WTC11 (cell line): ENCODE measurements at regions not wholly inside any gene's neighbourhood (a gene's known extent, or its start where the extent isn't known, plus 50 kb on each side); places are given as distances from the start of the nearest gene placed in this dataset.

Experiments used
- ATAC-seq: fragments of 200-7000 bp; cut with Tn5 transposase; 2 replicates; pipeline ENCODE4 v1.10.0; 2021; ENCODE audit warnings: mild to moderate bottlenecking, moderate library complexity
- CTCF ChIA-PET: fragments of 300-600 bp; sonication (Branson Sonifier 250); formaldehyde crosslinking; loops from one replicate; lab custom pipeline; 2021; ENCODE audit warnings: antibody characterized with exemption; lab: Charles Lee
- POLR2A ChIA-PET: fragments of 350-600 bp; sonication (Branson Sonifier 250); formaldehyde crosslinking; loops from one replicate; lab custom pipeline; 2021; ENCODE audit warnings: antibody characterized with exemption; lab: Charles Lee
- DNase-seq: peaks from one replicate; pipeline ENCODE4 v3.0.0; 2021; ENCODE audit warnings: low spot score
- H3K27ac Mint-ChIP-seq: 2 replicates; pipeline ENCODE4 v1.8.0; 2021; ENCODE audit warnings: mixed read lengths
- H3K27me3 Mint-ChIP-seq: 2 replicates; pipeline ENCODE4 v1.8.0; 2021; ENCODE audit warnings: low read depth, mild to moderate bottlenecking, moderate library complexity, mixed read lengths
- H3K36me3 Mint-ChIP-seq: 2 replicates; pipeline ENCODE4 v1.8.0; 2021; ENCODE audit warnings: mixed read lengths
- H3K4me1 Mint-ChIP-seq: 2 replicates; pipeline ENCODE4 v1.8.0; 2022; ENCODE audit warnings: mixed read lengths
- H3K4me3 Mint-ChIP-seq: 2 replicates; pipeline ENCODE4 v1.8.0; 2021; ENCODE audit warnings: mild to moderate bottlenecking, moderate library complexity, mixed read lengths
- H3K9me3 Mint-ChIP-seq: 2 replicates; pipeline ENCODE4 v1.8.0; 2021; ENCODE audit warnings: mixed read lengths
- AFF4 ChIP-seq: sonication (generic); formaldehyde crosslinking; IDR thresholded peaks from 2 replicates; pipeline ENCODE4 v1.8.1; 2023; ENCODE audit warnings: mild to moderate bottlenecking, missing genetic modification reagents, borderline replicate concordance
- ATF1 ChIP-seq: sonication (generic); formaldehyde crosslinking; IDR thresholded peaks from 2 replicates; pipeline ENCODE4 v1.8.1; 2023; ENCODE audit warnings: mild to moderate bottlenecking, moderate library complexity, missing genetic modification reagents
- ATF3 ChIP-seq: sonication (generic); formaldehyde crosslinking; conservative IDR thresholded peaks from 2 replicates; pipeline ENCODE4 v1.8.1; 2022; ENCODE audit warnings: mild to moderate bottlenecking, missing genetic modification reagents
- CBFB ChIP-seq: sonication (generic); formaldehyde crosslinking; IDR thresholded peaks from 2 replicates; pipeline ENCODE4 v1.8.1; 2022; ENCODE audit warnings: mild to moderate bottlenecking, low read depth, missing genetic modification reagents
- ELF4 ChIP-seq: sonication (generic); formaldehyde crosslinking; IDR thresholded peaks from 2 replicates; pipeline ENCODE4 v1.8.1; 2022; ENCODE audit warnings: low read depth, mild to moderate bottlenecking, moderate library complexity, missing genetic modification reagents
- EMX1 ChIP-seq: fragments of 250-450 bp; sonication (Bioruptor Pico); IDR thresholded peaks from 2 replicates; pipeline ENCODE4 v1.8.0; 2021; ENCODE audit warnings: mild to moderate bottlenecking
- ETV6 ChIP-seq: sonication (generic); formaldehyde crosslinking; IDR thresholded peaks from 2 replicates; pipeline ENCODE4 v1.8.1; 2022; ENCODE audit warnings: mild to moderate bottlenecking, missing genetic modification reagents
- GRHL2 ChIP-seq: fragments of 250-450 bp; sonication (Bioruptor Pico); IDR thresholded peaks from 2 replicates; pipeline ENCODE4 v1.8.0; 2022; ENCODE audit warnings: mild to moderate bottlenecking, moderate library complexity; ENCODE audit not compliant: insufficient replicate concordance, severe bottlenecking
- HMGA2 ChIP-seq: fragments of 250-450 bp; sonication (Bioruptor Pico); IDR thresholded peaks from 2 replicates; pipeline ENCODE4 v1.4.0; 2021; ENCODE audit warnings: mild to moderate bottlenecking, moderate library complexity
- MAX ChIP-seq: sonication (generic); formaldehyde crosslinking; IDR thresholded peaks from 2 replicates; pipeline ENCODE4 v1.8.0; 2022; ENCODE audit warnings: mild to moderate bottlenecking, missing genetic modification reagents
- NFE2L1 ChIP-seq: sonication (generic); formaldehyde crosslinking; IDR thresholded peaks from 2 replicates; pipeline ENCODE4 v1.8.1; 2023; ENCODE audit warnings: missing genetic modification reagents
- RELA ChIP-seq: sonication (generic); formaldehyde crosslinking; IDR thresholded peaks from 2 replicates; pipeline ENCODE4 v1.8.1; 2022; ENCODE audit warnings: missing genetic modification reagents, mild to moderate bottlenecking, borderline replicate concordance
- RORB ChIP-seq: fragments of 250-450 bp; sonication (Bioruptor Pico); IDR thresholded peaks from 2 replicates; pipeline ENCODE4 v1.9.0; 2021; ENCODE audit warnings: mild to moderate bottlenecking
- SOX15 ChIP-seq: fragments of 250-450 bp; sonication (Bioruptor Pico); IDR thresholded peaks from 2 replicates; pipeline ENCODE4 v1.9.0; 2021; ENCODE audit warnings: mild to moderate bottlenecking
- ZBTB43 ChIP-seq: sonication (generic); formaldehyde crosslinking; IDR thresholded peaks from 2 replicates; pipeline ENCODE4 v1.8.1; 2023; ENCODE audit warnings: mild to moderate bottlenecking, missing genetic modification reagents
- ZMAT4 ChIP-seq: fragments of 250-450 bp; sonication (Bioruptor Pico); IDR thresholded peaks from 2 replicates; pipeline ENCODE4 v1.9.0; 2021; ENCODE audit warnings: mild to moderate bottlenecking
- ZNF219 ChIP-seq: sonication (generic); formaldehyde crosslinking; IDR thresholded peaks from 2 replicates; pipeline ENCODE4 v1.8.0; 2023; ENCODE audit warnings: missing genetic modification reagents, mild to moderate bottlenecking, borderline replicate concordance
- ZNF396 ChIP-seq: fragments of 250-450 bp; sonication (Bioruptor Pico); IDR thresholded peaks from 2 replicates; pipeline ENCODE4 v1.8.0; 2021; ENCODE audit warnings: mild to moderate bottlenecking, moderate library complexity, borderline replicate concordance
- ZNF423 ChIP-seq: fragments of 250-450 bp; sonication (Bioruptor Pico); IDR thresholded peaks from 2 replicates; pipeline ENCODE4 v2.1.2; 2022; ENCODE audit warnings: mild to moderate bottlenecking, moderate library complexity
- TF ChIP-seq, protein P1 (sequence below): fragments of 250-450 bp; sonication (Bioruptor Pico); IDR thresholded peaks from 2 replicates; pipeline ENCODE4 v1.9.0; 2021; ENCODE audit warnings: moderate library complexity, mild to moderate bottlenecking, inconsistent platforms, borderline replicate concordance
- TF ChIP-seq, protein P2 (sequence below): sonication (generic); formaldehyde crosslinking; IDR thresholded peaks from 2 replicates; pipeline ENCODE4 v1.8.1; 2023; ENCODE audit warnings: mild to moderate bottlenecking, missing genetic modification reagents, moderate library complexity
- TF ChIP-seq, protein P3 (sequence below): sonication (generic); formaldehyde crosslinking; IDR thresholded peaks from 2 replicates; pipeline ENCODE4 v1.8.1; 2022; ENCODE audit warnings: mild to moderate bottlenecking, moderate library complexity, missing genetic modification reagents
- TF ChIP-seq, protein P4 (sequence below): sonication (generic); formaldehyde crosslinking; IDR thresholded peaks from 2 replicates; pipeline ENCODE4 v1.8.1; 2022; ENCODE audit warnings: low read depth, missing genetic modification reagents, borderline replicate concordance

GRCh38 chr20:60332523-60332922 is 374.3 kb downstream of the CDH26 start:
- Mint-ChIP-seq H3K4me1 (no peaks in the 10 kb centered on the region), H3K4me3 (no peak overlapping the region), H3K27ac (no peak overlapping the region), H3K9me3 (peaks cover 24% of the 10 kb centered on the region), H3K36me3 (peaks cover 9% of the 10 kb centered on the region; the same call in 1 of the 2 replicates), H3K27me3 (peaks cover 30% of the 10 kb centered on the region)
- ChIA-PET POLR2A (no interaction called here), CTCF (no interaction called here)
- DNase-seq = no peak
- ATAC-seq = no peak
- no peak for TF ChIP-seq NFE2L1 (CRISPR knock-in tag)
- TF ChIP-seq CBFB (CRISPR knock-in tag) = no peak
- no peak for TF ChIP-seq ETV6 (CRISPR knock-in tag)
- TF ChIP-seq, all 79 proteins: peak for 0

DNA sequence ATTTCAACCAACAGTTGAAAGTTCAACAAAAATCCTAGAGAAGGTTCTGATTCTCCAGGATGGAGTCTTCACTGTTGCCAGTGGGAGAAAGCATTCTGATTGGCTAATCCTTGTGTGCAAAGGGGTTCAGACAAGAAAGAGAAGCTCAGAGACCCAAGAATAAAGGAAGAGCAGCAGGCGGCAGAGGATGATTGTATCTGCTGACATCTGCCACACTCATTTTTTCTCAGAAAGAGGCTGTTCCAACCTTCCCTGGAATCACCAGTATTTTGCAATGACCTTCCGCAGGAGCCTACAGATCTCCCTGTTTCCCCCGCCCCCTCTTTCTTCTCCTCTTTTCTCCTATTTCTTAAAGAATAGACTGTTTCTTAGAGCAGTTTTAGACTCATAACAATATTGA is 376.7 kb downstream of the CDH26 start:
- peaks cover 14% of the 10 kb centered on the region; the same call in 1 of the 2 replicates for H3K36me3 Mint-ChIP-seq
- no peak overlapping the region for H3K27ac Mint-ChIP-seq
- H3K4me3 Mint-ChIP-seq = no peak overlapping the region
- TF ChIP-seq ZMAT4 (CRISPR knock-in tag) = no peak
- TF ChIP-seq SOX15 (CRISPR knock-in tag) = no peak
- TF ChIP-seq RORB = no peak
- no peak for TF ChIP-seq ZNF423 (CRISPR knock-in tag)
- no peak for TF ChIP-seq ZNF396 (CRISPR knock-in tag)
- TF ChIP-seq RELA (CRISPR knock-in tag) = no peak
- no peak for TF ChIP-seq AFF4 (CRISPR knock-in tag)
- no peak for TF ChIP-seq ATF3 (CRISPR knock-in tag)
- TF ChIP-seq ZNF219 = no peak
- ATAC-seq (no peak), DNase-seq (no peak)
- H3K27me3 Mint-ChIP-seq = peaks cover 44% of the 10 kb centered on the region
- H3K9me3 Mint-ChIP-seq = peaks cover 35% of the 10 kb centered on the region
- ChIA-PET POLR2A (no interaction called here), CTCF (no interaction called here)
- H3K4me1 Mint-ChIP-seq = no peaks in the 10 kb centered on the region

DNA sequence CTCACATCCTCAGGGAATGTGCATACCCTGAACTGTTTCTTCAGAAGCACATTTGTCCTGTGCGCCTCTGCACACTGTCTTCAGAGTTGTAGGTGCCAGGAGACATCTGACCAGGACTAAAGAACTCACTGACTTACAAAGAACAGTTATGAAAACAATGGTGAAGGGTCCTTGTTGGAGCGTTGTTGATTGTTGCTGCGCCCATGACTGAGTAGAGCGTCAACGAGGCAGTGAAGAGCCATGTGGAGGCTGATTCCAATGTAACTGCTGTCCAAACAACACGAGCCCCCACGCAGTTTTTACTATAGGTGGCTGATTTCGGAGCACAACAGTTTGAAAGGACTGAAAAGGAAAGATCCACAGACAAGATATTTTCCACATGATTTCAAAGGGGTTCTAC is 380.3 kb downstream of the CDH26 start:
- no peak for ATAC-seq
- H3K36me3 Mint-ChIP-seq = peaks cover 14% of the 10 kb centered on the region; the same call in 1 of the 2 replicates
- no peak for DNase-seq
- ChIA-PET POLR2A (no interaction called here), CTCF (no interaction called here)
- peaks cover 44% of the 10 kb centered on the region for H3K27me3 Mint-ChIP-seq
- no peak overlapping the region for H3K27ac Mint-ChIP-seq
- H3K4me3 Mint-ChIP-seq = no peak overlapping the region
- peaks cover 50% of the 10 kb centered on the region for H3K9me3 Mint-ChIP-seq
- no peaks in the 10 kb centered on the region for H3K4me1 Mint-ChIP-seq
- TF ChIP-seq ELF4 (CRISPR knock-in tag) = no peak
- TF ChIP-seq, protein P1, sequence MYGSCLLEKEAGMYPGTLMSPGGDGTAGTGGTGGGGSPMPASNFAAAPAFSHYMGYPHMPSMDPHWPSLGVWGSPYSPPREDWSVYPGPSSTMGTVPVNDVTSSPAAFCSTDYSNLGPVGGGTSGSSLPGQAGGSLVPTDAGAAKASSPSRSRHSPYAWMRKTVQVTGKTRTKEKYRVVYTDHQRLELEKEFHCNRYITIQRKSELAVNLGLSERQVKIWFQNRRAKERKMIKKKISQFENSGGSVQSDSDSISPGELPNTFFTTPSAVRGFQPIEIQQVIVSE (CRISPR knock-in tag) = no peak
- TF ChIP-seq GRHL2 (CRISPR knock-in tag) = no peak
- TF ChIP-seq, protein P2, sequence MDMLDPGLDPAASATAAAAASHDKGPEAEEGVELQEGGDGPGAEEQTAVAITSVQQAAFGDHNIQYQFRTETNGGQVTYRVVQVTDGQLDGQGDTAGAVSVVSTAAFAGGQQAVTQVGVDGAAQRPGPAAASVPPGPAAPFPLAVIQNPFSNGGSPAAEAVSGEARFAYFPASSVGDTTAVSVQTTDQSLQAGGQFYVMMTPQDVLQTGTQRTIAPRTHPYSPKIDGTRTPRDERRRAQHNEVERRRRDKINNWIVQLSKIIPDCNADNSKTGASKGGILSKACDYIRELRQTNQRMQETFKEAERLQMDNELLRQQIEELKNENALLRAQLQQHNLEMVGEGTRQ (CRISPR knock-in tag) = no peak
- no peak for TF ChIP-seq ATF1 (CRISPR knock-in tag)
- TF ChIP-seq EMX1 = no peak
- TF ChIP-seq, protein P3, sequence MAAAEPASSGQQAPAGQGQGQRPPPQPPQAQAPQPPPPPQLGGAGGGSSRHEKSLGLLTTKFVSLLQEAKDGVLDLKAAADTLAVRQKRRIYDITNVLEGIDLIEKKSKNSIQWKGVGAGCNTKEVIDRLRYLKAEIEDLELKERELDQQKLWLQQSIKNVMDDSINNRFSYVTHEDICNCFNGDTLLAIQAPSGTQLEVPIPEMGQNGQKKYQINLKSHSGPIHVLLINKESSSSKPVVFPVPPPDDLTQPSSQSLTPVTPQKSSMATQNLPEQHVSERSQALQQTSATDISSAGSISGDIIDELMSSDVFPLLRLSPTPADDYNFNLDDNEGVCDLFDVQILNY = no peak
- no peak for TF ChIP-seq HMGA2
- no peak for TF ChIP-seq ZBTB43 (CRISPR knock-in tag)
- TF ChIP-seq ETV6 (CRISPR knock-in tag) = no peak
- TF ChIP-seq, protein P4, sequence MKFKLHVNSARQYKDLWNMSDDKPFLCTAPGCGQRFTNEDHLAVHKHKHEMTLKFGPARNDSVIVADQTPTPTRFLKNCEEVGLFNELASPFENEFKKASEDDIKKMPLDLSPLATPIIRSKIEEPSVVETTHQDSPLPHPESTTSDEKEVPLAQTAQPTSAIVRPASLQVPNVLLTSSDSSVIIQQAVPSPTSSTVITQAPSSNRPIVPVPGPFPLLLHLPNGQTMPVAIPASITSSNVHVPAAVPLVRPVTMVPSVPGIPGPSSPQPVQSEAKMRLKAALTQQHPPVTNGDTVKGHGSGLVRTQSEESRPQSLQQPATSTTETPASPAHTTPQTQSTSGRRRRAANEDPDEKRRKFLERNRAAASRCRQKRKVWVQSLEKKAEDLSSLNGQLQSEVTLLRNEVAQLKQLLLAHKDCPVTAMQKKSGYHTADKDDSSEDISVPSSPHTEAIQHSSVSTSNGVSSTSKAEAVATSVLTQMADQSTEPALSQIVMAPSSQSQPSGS = no peak
- no peak for TF ChIP-seq MAX (CRISPR knock-in tag)
